DMS53 treated with DMSO at 0.1 percent for 48 hours (cell line): ENCODE measurements at regions not wholly inside any gene's neighbourhood (a gene's known extent, or its start where the extent isn't known, plus 50 kb on each side); places are given as distances from the start of the nearest gene placed in this dataset.
"Not testable (repeated sequence)": the region's sequence is repeated elsewhere in the genome, so short reads cannot be mapped to it uniquely, and the experiment has no call there.

Experiments
- DNase-seq: peaks from one replicate; lab custom pipeline; 2025; ENCODE audit not compliant: unreplicated experiment; lab: John Stamatoyannopoulos, UW

GRCh38 chr15:28789401-28790114 is 58.9 kb downstream of the GOLGA6L7 start:
- peak; percentile 87 for DNase-seq

GRCh38 chr15:28788649-28789400 is 59.6 kb downstream of the GOLGA6L7 start:
- DNase-seq = not testable (repeated sequence)

- not testable (repeated sequence) for DNase-seq
Observed at GRCh38 chr15:28788176-28788575, 60.3 kb downstream of the GOLGA6L7 start.

- DNase-seq = no peak
Observed at GRCh38 chr15:28786521-28786920, 61.9 kb downstream of the GOLGA6L7 start.

GRCh38 chr15:28784347-28785163 is 63.9 kb downstream of the GOLGA6L7 start:
- not testable (repeated sequence) for DNase-seq

- DNase-seq = no peak
Observed at GRCh38 chr15:28783873-28784272, 64.6 kb downstream of the GOLGA6L7 start.

GRCh38 chr15:28783466-28783865 is 65.0 kb downstream of the GOLGA6L7 start:
- DNase-seq = no peak

- DNase-seq = not testable (repeated sequence)
Observed at GRCh38 chr15:28778397-28778796, 66.2 kb upstream of the GOLGA8M start.

- not testable (repeated sequence) for DNase-seq
Observed at GRCh38 chr15:28772857-28773256, 60.6 kb upstream of the GOLGA8M start.
